ENCODE measurements at regions not wholly inside any gene's neighbourhood (a gene's known extent, or its start where the extent isn't known, plus 50 kb on each side); places are given as distances from the start of the nearest gene placed in this dataset.
A peak's percentile ranks its signal among the peaks of the same experiment; 100 is the strongest.
"Not testable (repeated sequence)": the region's sequence is repeated elsewhere in the genome, so short reads cannot be mapped to it uniquely, and the experiment has no call there.

- DNase-seq (ENCODE audit: low spot score): no peak
Measured at GRCh38 chr17:33695431-33695830, 402.3 kb upstream of the ASIC2 start.

GRCh38 chr17:33696102-33696501, 403.0 kb upstream of the ASIC2 start:
- no peak for DNase-seq (ENCODE audit: low spot score)

GRCh38 chr17:33697557-33697956, 404.5 kb upstream of the ASIC2 start:
- no peak for DNase-seq (ENCODE audit: low spot score)

GRCh38 chr17:33701910-33702309, 408.8 kb upstream of the ASIC2 start:
- DNase-seq (ENCODE audit: low spot score): no peak

GRCh38 chr17:33704856-33705255, 411.8 kb upstream of the ASIC2 start:
- DNase-seq (ENCODE audit: low spot score): no peak

- no peak for DNase-seq (ENCODE audit: low spot score)
Measured at GRCh38 chr17:33709881-33710280, 416.8 kb upstream of the ASIC2 start.

- DNase-seq (ENCODE audit: low spot score): no peak
Measured at GRCh38 chr17:33712120-33712519, 419.0 kb upstream of the ASIC2 start.

- DNase-seq (ENCODE audit: low spot score): no peak
Measured at GRCh38 chr17:33716957-33717356, 423.9 kb upstream of the ASIC2 start.

GRCh38 chr17:33723736-33724135, 430.6 kb upstream of the ASIC2 start:
- not testable (repeated sequence) for DNase-seq (ENCODE audit: low spot score)

GRCh38 chr17:33725675-33726271, 432.7 kb upstream of the ASIC2 start:
- peak; percentile 57 for DNase-seq (ENCODE audit: low spot score)

GRCh38 chr17:33730131-33730530, 437.0 kb upstream of the ASIC2 start:
- DNase-seq (ENCODE audit: low spot score): no peak

GRCh38 chr17:33732116-33732515, 439.0 kb upstream of the ASIC2 start:
- no peak for DNase-seq (ENCODE audit: low spot score)

- no peak for DNase-seq (ENCODE audit: low spot score)
Measured at GRCh38 chr17:33739714-33740113, 446.6 kb upstream of the ASIC2 start.

- DNase-seq (ENCODE audit: low spot score): no peak
Measured at GRCh38 chr17:33745047-33745760, 452.1 kb upstream of the ASIC2 start.

- no peak for DNase-seq (ENCODE audit: low spot score)
Measured at GRCh38 chr17:33749171-33749570, 456.1 kb upstream of the ASIC2 start.

GRCh38 chr17:33750943-33751701, 458.0 kb upstream of the ASIC2 start:
- peak; percentile 75 for DNase-seq (ENCODE audit: low spot score)

- DNase-seq (ENCODE audit: low spot score): no peak
Measured at GRCh38 chr17:33751702-33752065, 458.6 kb upstream of the ASIC2 start.

- no peak for DNase-seq (ENCODE audit: low spot score)
Measured at GRCh38 chr17:33753452-33753851, 460.4 kb upstream of the ASIC2 start.

GRCh38 chr17:33756021-33756420, 462.9 kb upstream of the ASIC2 start:
- DNase-seq (ENCODE audit: low spot score): no peak

GRCh38 chr17:33765871-33766270, 472.8 kb upstream of the ASIC2 start:
- DNase-seq (ENCODE audit: low spot score): no peak

- DNase-seq (ENCODE audit: low spot score): no peak
Measured at GRCh38 chr17:33766721-33767120, 473.6 kb upstream of the ASIC2 start.

GRCh38 chr17:33769066-33769465, 476.0 kb upstream of the ASIC2 start:
- no peak for DNase-seq (ENCODE audit: low spot score)

- no peak for DNase-seq (ENCODE audit: low spot score)
Measured at GRCh38 chr17:33776304-33776703, 478.8 kb upstream of the CCL2 start.

Data from hematopoietic multipotent progenitor cell treated with erythropoietin and hydrocortisone succinate and interleukin-3 and kit ligand, for 17 days (in vitro differentiated cells).